GM23338 (cell line): ENCODE measurements at regions not wholly inside any gene's neighbourhood (a gene's known extent, or its start where the extent isn't known, plus 50 kb on each side); places are given as distances from the start of the nearest gene placed in this dataset.

Experiments used
- ATAC-seq: fragments of 200-7000 bp; cut with Tn5 transposase; 3 replicates; pipeline ENCODE4 v1.9.1; 2020
- DNase-seq: peaks from one replicate; pipeline ENCODE4 v3.0.0-alpha.2; 2015; ENCODE audit warnings: low spot score
- H2AFZ ChIP-seq: fragments of 200-600 bp; sonication (generic); 2 replicates; pipeline ENCODE4 v1.8.0; 2016; ENCODE audit warnings: antibody characterized with exemption, mild to moderate bottlenecking, moderate library complexity
- H3F3A ChIP-seq: fragments of 200-600 bp; sonication (generic); replicated peaks from 2 replicates; pipeline ENCODE4 v1.8.0; 2017; ENCODE audit warnings: antibody characterized with exemption, mixed run types, low read depth
- H3K27ac ChIP-seq: fragments of 200-600 bp; sonication (generic); 2 replicates; pipeline ENCODE4 v1.6.1; 2016; ENCODE audit warnings: low read depth
- H3K27me3 ChIP-seq: fragments of 200-600 bp; sonication (generic); 2 replicates; pipeline ENCODE4 v1.8.0; 2016; ENCODE audit warnings: mild to moderate bottlenecking, mixed run types, moderate library complexity; ENCODE audit not compliant: insufficient read depth
- H3K36me3 ChIP-seq: fragments of 200-600 bp; sonication (generic); 2 replicates; pipeline ENCODE4 v1.8.0; 2016; ENCODE audit warnings: mild to moderate bottlenecking; ENCODE audit not compliant: insufficient read depth
- H3K4me1 ChIP-seq: fragments of 200-600 bp; sonication (generic); 2 replicates; pipeline ENCODE4 v1.8.0; 2016; ENCODE audit warnings: mild to moderate bottlenecking, moderate library complexity; ENCODE audit not compliant: insufficient read depth
- H3K4me2 ChIP-seq: fragments of 200-600 bp; sonication (generic); 2 replicates; pipeline ENCODE4 v1.7.1; 2017; ENCODE audit warnings: mixed run types
- H3K4me3 ChIP-seq: fragments of 200-600 bp; sonication (generic); 2 replicates; pipeline ENCODE4 v1.6.1; 2016; ENCODE audit warnings: mixed run types
- H3K79me2 ChIP-seq: fragments of 200-600 bp; sonication (generic); replicated peaks from 2 replicates; pipeline ENCODE4 v1.8.0; 2017; ENCODE audit warnings: mild to moderate bottlenecking; ENCODE audit not compliant: insufficient read depth
- H3K9me2 ChIP-seq: fragments of 200-600 bp; sonication (generic); 2 replicates; pipeline ENCODE4 v1.8.0; 2017; ENCODE audit not compliant: insufficient read depth
- H4K20me1 ChIP-seq: fragments of 200-600 bp; sonication (generic); replicated peaks from 2 replicates; pipeline ENCODE4 v1.8.0; 2017; ENCODE audit warnings: mild to moderate bottlenecking; ENCODE audit not compliant: insufficient read depth
- H3K27ac Mint-ChIP-seq: 2 replicates; pipeline ENCODE4 v1.8.0; 2020; ENCODE audit warnings: inconsistent platforms, mild to moderate bottlenecking, moderate library complexity, mixed read lengths
- H3K27me3 Mint-ChIP-seq: 3 replicates; pipeline ENCODE4 v1.8.0; 2022; ENCODE audit warnings: low read depth, mild to moderate bottlenecking, moderate library complexity, mixed read lengths, inconsistent platforms; ENCODE audit not compliant: insufficient read depth, poor library complexity
- H3K36me3 Mint-ChIP-seq: 3 replicates; pipeline ENCODE4 v1.8.0; 2021; ENCODE audit warnings: low read depth, mild to moderate bottlenecking, inconsistent platforms, moderate library complexity, mixed read lengths
- H3K4me1 Mint-ChIP-seq: 3 replicates; pipeline ENCODE4 v1.8.0; 2020; ENCODE audit warnings: mild to moderate bottlenecking, inconsistent platforms, mixed read lengths
- H3K4me3 Mint-ChIP-seq: 3 replicates; pipeline ENCODE4 v1.8.0; 2021; ENCODE audit warnings: moderate library complexity, mild to moderate bottlenecking, inconsistent platforms, mixed read lengths
- H3K9me3 Mint-ChIP-seq: 3 replicates; pipeline ENCODE4 v1.8.0; 2020; ENCODE audit warnings: moderate library complexity, mild to moderate bottlenecking, inconsistent platforms, mixed read lengths
- EZH2 ChIP-seq: fragments of 200-600 bp; sonication (generic); IDR thresholded peaks from one replicate; pipeline ENCODE4 v1.8.0; 2017; ENCODE audit warnings: antibody characterized with exemption, mild to moderate bottlenecking, low read depth; ENCODE audit not compliant: unreplicated experiment
- EZH2phosphoT487 ChIP-seq: fragments of 200-600 bp; sonication (generic); IDR thresholded peaks from one replicate; pipeline ENCODE4 v1.8.1; 2018; ENCODE audit warnings: antibody characterized with exemption; ENCODE audit not compliant: unreplicated experiment
- NANOG ChIP-seq: IDR thresholded peaks from 2 replicates; pipeline ENCODE4 v1.6.1; 2016; ENCODE audit warnings: antibody characterized with exemption, borderline replicate concordance
- POLR2AphosphoS5 ChIP-seq: IDR thresholded peaks from 2 replicates; pipeline ENCODE4 v1.6.1; 2016; ENCODE audit warnings: antibody characterized with exemption, low read depth
- REST ChIP-seq: IDR thresholded peaks from one replicate; pipeline ENCODE4 v1.6.1; 2018; ENCODE audit warnings: antibody characterized with exemption; ENCODE audit not compliant: unreplicated experiment
- STAT1 ChIP-seq: IDR thresholded peaks from one replicate; pipeline ENCODE4 v1.6.1; 2016; ENCODE audit warnings: antibody characterized with exemption; ENCODE audit not compliant: unreplicated experiment
- ZNF114 ChIP-seq: fragments of 250-450 bp; sonication (Bioruptor Pico); IDR thresholded peaks from 2 replicates; pipeline ENCODE4 v1.5.0; 2020; ENCODE audit warnings: mild to moderate bottlenecking, moderate library complexity
- ZNF462 ChIP-seq: fragments of 250-450 bp; sonication (Bioruptor Pico); IDR thresholded peaks from 2 replicates; pipeline ENCODE4 v1.5.0; 2020; ENCODE audit warnings: mild to moderate bottlenecking, moderate library complexity

GRCh38 chr2:185179743-185180142, 558.9 kb upstream of the FSIP2 start (continued):
- no peak for TF ChIP-seq ZNF462 (CRISPR knock-in tag)
- TF ChIP-seq EZH2phosphoT487: no peak

GRCh38 chr2:185181901-185182300, 556.7 kb upstream of the FSIP2 start:
- Mint-ChIP-seq H3K27me3 (no peaks in the 10 kb centered on the region), H3K27ac (peak overlapping the region; percentile 74), H3K4me3 (no peak overlapping the region), H3K9me3 (no peaks in the 10 kb centered on the region), H3K4me1 (no peaks in the 10 kb centered on the region), H3K36me3 (no peaks in the 10 kb centered on the region)
- no peaks in the 10 kb centered on the region for H3K4me1 ChIP-seq
- no peak overlapping the region for H3K4me3 ChIP-seq
- no peaks in the 10 kb centered on the region for H3K27me3 ChIP-seq
- H3K9me2 ChIP-seq: no peaks in the 10 kb centered on the region
- no peak for DNase-seq
- no peak overlapping the region for H3K4me2 ChIP-seq
- H3K27ac ChIP-seq: no peak overlapping the region
- no peaks in the 10 kb centered on the region for H3K36me3 ChIP-seq
- no peaks in the 10 kb centered on the region for H3K79me2 ChIP-seq
- no peak overlapping the region for H2AFZ ChIP-seq
- no peaks in the 10 kb centered on the region for H4K20me1 ChIP-seq
- no peaks in the 10 kb centered on the region for H3F3A ChIP-seq
- no peak for ATAC-seq
- TF ChIP-seq NANOG (no peak), ZNF114 (CRISPR knock-in tag) (no peak), EZH2 (no peak), REST (no peak), POLR2AphosphoS5 (no peak), STAT1 (no peak)
